Stimulated activated CD4-positive, alpha-beta T cell treated with anti-CD3 and anti-CD28 coated beads, Interleukin-1b, Interleukin-23, amount 100 ng/mL, for 48 hours (primary cell): ENCODE measurements at regions not wholly inside any gene's neighbourhood (a gene's known extent, or its start where the extent isn't known, plus 50 kb on each side); places are given as distances from the start of the nearest gene placed in this dataset.
"Not testable (repeated sequence)": the region's sequence is repeated elsewhere in the genome, so short reads cannot be mapped to it uniquely, and the experiment has no call there.

Experiments
- DNase-seq: peaks from one replicate; pipeline ENCODE4 v3.0.0-alpha.2; 2020

DNA sequence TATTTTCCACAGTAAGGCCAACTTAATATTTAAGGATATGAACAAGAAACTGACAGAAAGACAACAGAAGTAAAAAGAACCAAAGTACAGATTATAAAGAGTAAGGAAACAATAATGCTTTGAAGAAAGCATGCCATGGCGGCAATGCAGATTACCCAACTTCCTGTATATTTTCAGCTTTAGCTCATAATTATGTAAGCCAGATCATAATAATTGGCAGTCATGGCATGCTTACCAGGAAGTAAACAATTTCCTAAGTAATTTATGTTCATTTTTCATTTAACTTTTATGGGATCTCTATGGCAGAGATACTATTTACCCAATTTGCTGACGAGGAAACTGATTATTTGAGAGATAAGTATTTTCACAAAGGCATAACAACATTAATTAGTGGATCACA lies 988.7 kb downstream of the HACE1 start:
- no peak for DNase-seq

DNA sequence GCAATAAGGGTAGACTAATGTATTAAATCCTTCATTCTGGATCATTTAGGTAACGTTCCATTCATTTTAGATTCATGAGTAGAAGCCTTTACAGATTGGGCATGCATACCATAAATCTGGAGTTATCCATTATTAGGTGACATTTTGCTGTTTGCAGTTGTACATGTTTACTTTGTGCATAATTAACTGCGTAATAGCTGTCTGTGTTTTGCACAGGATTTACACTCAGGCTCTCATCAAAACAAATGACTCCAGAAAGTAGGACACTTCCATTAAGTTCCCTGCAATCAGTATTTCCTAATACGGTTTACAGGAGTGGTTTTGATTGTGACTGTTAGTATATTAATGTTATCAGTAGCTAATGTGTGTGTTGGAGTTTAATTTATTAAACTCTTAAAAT lies 997.4 kb downstream of the HACE1 start:
- DNase-seq = no peak

DNA sequence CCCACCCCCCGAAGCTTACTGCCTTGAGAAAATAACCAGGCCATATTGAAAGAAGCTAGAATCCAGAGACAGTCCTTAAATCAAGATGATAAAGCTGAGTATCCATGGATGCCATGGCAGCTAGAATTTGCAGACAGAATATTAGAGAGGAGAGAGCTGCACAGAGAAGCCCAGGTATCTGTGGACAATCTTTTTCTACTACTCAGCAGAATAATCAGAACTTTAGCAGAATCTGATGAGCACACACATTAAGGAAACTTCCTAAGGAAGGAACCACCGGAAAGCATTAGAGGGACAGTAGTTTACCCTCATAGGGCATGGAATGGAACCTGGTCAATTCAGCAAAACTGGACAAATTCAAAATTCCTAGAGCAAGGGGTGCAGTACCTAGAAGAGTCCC lies 1001.7 kb downstream of the HACE1 start:
- DNase-seq = no peak

DNA sequence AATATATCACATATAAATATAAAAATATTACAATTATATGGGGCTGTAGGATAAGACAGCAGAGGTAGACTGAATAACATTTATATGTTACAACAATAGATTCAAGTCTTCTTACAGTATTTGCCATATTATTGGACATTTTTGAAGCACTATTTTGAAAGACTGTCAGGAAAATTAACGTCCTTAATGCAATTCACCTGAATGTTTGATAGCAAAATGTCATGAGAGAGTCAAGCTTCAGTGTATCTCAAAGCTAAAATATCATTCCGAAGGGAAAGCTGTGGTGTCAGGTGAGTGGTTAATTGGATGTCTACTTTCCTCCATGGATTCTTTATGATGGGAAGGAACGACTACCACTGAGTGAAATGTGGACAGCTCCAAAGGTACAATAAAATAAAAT lies 1004.0 kb downstream of the HACE1 start:
- no peak for DNase-seq

DNA sequence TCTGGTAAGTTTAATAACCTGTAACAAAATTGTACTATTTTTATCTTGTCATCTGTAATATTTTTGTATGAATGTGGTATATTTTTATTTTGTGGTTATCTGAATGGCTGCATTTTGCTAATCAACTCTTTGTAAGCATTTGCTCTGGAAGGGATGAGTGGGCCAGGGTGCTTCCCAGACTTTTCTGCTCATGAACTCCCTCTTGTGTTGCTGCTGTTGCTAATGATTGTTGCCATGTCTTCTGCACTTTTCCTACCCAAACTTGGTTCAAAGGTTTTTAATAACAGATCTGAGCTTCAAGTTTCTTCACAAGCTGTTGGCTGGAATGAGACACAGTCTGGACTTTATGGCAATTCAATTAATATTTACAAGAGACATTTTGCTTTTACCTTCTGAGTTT lies 1005.7 kb downstream of the HACE1 start:
- no peak for DNase-seq

DNA sequence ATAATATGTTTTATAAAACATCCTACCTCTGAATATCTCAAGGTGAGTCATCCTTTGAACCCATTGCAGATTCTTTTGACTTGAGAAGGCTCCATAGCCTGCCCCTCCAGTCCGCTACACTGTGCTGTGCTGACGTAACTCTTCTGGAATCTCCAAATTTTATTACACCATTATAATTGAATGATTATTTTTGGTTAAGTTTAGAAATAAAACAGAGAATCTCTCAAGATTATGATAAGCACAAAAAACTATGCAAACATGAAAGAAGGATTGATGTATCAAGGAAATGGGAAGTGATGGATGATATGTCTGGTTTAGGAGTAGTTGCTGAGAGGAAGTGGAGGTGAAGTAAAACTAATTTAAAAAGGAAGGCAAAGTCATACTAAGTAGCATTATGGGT lies 1021.3 kb downstream of the HACE1 start:
- DNase-seq = no peak

DNA sequence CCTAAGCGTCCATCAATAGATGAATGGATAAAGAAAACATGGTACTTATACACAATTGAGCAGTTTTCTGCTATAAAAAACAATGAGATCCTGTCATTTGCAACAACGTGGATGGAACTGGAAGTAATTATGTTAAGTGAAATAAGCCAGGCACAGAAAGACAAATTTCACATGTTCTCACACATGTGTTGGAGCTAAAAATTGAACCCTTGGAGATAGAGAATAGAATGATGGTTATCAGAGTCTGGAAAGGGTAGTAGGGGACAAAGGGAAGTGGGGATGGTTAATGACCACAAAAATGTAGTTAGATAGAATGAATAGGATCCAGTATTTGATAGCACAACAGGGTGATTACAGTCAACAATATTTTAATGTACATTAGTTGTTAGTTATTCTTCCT lies 1033.5 kb downstream of the HACE1 start:
- no peak for DNase-seq

DNA sequence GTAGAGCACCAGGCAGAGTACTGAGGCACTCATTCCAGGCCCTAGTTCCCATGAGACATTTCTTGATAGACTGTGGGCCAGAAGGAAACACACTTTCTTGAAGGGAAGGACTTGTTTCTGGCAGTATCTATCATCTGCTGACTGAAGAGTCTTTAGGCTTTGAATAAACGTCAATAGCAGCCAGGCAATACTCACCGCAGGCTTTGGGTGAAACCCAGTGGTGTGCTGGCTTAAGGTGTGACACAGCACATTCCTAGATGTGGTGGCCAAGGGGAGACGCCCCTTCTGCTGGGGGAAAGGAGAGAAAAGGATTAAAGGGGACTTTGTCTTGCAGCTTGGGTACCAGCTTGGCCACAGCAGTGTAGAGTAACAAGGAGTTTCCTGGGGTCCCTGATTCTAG lies 1039.6 kb downstream of the HACE1 start:
- no peak for DNase-seq

DNA sequence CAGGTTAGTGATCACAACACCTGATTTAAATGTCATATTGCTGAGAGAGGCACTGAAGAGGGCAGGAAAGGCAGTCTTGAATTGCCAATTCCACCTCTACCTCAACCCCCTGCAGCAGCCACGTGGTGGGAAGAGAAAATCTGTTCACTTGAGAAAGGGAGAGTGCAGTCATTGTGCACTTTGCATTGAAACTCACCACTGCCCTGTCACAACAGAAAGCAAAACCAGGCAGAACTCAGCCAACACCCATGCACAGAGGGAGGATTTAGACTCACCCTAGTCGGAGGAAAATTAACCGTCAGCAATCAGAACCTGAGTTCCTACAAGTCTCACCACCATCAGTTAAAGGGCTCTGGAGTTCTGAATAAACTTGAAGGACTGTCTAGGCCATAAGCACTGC lies 1040.2 kb downstream of the HACE1 start:
- DNase-seq = no peak

DNA sequence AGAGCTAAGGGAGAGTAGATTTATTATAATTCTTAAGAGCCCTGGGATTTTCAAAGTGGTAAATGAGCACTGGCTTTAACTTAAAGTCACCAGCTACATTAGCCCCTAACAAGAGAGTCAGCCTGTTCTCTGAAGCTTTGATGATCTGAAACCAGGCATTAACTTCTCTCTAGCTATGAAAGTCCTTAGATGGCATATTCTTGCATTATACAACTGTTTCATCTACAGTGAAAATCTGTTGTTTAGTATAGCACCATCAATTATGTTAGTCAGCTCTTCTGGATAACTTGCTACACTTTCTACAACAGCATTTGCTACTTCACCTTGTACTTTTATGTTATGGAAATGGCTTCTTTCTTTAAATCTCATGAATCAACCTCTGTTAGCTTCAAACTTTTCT lies 1046.7 kb downstream of the HACE1 start:
- no peak for DNase-seq

DNA sequence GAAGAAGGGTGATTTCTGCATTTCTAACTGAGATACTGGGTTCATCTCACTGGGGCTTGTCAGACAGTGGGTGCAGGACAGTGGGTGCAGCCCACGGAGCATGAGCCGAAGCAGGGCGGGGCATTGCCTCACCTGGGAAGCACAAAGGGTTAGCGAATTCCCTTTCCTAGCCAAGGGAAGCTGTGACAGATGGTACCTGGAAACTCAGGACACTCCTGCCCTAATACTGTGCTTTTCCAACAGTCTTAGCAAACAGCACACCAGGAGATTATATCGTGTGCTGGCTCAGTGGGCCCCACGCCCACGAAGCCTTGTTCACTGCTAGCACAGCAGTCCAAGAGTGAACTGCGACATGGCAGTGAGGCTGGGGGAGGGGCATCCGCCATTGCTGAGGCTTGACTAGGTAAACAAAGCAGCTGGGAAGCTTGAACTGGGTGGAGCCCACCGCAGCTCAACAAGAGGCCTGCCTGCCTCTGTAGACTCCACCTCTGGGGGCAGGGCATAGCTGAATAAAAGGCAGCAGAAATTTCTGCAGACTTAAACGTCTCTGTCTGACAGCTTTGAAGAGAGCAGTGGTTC lies 1057.7 kb downstream of the HACE1 start:
- DNase-seq = not testable (repeated sequence)

DNA sequence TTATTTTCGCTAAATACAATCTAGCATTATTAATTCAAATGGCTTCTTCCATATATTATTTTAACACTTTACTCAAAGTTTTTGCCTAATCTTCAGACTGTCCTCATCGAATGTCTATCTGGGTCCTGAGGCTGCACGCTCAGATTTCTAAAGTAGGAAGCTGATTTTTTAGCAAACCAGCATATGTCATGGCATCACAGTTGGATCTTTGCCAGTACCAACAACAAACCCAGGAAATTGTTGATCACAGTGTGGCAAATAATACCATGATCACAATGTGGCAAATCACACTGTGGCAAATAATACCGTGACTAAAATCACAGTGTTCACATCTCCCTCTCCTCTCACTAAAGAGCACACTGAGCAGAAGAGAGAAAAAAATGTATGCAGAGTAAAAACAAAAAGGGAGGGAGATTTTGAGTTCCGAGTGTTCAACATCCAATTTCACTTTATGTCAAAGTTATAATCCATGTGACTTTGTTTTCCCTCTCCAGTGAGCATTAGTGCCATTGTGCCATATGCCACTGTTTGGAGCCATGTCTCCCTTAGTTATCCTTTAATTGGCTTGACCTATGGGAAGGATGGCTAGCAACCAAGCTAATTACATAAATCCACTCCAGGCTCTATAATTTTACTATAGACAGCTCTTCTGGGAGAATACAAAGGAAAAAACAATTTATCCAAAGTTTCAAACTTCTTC lies 1059.6 kb downstream of the HACE1 start:
- no peak for DNase-seq

DNA sequence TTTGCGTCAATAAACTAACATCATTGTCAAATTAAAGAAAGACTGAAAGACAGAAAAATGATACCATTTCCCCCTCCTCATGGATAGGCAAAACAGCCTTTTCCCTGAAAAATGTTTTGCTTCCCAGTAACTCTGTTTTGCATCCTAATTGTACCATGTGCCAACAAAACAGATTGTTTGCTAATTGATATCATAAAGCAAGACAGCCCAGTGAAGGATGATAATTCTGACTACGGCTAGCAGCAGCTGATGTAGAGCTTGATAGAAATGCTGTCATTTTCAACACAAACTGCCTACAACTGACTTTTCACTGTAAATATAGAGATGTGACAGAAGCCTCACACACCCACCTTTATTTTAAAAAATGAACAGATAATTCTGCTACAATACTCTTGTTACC lies 1061.6 kb downstream of the HACE1 start:
- DNase-seq = no peak

DNA sequence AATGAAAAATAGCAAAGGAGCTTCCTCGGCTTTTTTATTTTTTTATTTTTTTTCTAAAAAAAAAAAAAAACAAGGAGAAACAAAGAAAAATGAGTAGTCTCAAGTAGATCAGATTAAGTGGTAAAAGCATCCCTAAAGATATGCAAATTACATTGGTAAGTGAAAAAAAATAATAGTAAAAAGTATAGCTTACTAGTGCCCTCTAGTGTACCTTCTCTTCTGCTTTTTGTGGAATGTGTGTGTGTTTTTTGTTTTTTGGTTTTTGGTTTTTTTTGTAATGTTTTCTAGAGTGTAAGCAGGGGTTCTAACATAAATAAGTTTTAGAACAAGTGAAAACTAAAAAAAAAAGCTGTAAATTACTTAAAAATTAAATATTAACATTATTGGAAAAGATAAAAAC lies 1062.0 kb downstream of the HACE1 start:
- no peak for DNase-seq

DNA sequence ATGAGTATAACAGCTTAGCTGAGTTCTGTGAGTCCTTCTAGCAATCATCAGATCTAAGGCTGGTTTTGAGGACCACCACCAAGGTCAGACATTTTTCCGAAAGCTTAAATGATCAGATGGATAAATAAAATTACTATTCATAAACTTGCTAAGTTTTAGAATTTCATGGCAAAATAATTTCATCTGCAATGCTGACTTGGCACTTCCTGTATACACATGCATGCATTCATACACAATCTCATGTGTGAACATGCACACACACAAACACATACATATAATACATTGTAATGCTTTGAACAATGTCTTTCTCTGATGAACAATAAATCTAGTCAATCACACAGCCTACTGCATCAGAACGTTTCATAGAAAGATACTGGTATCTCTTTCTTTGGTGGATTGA lies 1068.3 kb downstream of the HACE1 start:
- DNase-seq = no peak

DNA sequence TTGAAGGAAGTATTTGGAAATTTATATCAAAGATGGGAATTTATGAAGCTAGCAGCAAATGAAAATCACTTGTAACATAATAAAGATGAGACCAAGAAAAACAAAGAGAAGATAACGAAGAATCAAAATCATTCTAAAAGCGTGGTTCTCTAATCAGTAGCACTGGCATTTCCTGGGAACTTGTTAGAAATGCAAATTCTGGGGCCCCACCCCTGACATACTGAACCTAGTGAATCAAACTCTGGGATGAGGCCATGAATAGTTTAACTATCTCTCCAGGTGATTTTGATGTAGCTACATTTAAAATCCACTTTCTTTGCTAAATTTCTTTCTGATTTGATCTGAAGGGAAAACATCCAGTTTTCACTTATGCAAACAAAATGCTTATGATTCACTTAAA lies 1075.6 kb downstream of the HACE1 start:
- DNase-seq = no peak

DNA sequence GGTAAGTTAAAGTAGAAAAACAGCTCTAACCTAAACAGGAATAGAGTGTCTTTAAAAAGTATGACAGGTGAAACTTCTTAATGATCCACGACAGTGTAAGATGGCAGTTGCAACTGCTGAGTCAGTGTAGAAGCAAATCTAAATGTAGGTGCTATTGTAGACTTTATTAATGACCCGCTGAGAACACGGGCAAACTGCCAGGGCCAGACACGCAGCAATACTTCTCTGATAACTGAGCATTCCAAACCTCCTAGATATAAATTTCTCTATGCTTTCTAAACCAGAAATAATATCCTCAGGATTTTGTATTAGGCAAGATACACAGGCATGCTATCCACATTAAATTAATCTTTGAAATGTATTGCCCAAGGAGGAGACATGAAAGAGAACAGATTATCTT lies 1076.4 kb downstream of the HACE1 start:
- DNase-seq = no peak

DNA sequence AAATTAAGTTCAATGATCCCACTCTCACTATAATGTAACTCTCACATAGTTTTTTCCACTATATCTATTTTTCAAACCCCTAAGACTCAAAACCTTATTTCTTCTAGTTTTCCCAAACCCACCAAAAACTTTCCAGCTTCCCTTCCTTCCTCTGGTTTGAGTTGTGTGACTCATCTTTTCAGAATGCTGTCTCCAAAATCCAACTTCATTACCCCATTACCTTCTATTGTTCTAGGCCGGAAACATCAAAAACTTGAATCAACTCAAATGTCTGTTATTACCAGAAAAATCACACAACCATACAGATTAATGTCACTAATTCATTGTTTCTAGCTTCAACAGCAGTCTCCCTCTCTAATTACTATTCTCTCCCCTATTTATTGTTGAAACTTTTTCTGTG lies 1090.3 kb downstream of the HACE1 start:
- no peak for DNase-seq

DNA sequence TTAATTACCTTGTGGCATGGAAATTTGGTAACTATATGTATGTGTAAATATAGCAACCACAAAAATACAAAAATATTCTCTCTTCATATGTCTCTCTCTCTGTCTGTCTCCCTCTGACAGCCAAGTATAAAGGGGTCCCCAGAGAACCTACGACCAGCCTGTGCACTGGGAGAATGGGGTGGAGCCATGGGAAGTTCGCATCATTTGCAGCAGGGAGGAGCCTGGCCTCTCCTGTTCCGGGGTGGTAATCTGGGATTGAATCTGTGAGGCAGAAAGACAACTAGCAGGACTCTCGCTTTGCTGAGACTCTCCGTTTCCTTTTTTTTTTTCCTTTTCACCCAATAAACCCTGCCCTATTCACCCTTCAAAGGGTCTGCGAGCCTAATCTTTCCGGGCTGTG lies 1109.1 kb downstream of the HACE1 start:
- DNase-seq = no peak

DNA sequence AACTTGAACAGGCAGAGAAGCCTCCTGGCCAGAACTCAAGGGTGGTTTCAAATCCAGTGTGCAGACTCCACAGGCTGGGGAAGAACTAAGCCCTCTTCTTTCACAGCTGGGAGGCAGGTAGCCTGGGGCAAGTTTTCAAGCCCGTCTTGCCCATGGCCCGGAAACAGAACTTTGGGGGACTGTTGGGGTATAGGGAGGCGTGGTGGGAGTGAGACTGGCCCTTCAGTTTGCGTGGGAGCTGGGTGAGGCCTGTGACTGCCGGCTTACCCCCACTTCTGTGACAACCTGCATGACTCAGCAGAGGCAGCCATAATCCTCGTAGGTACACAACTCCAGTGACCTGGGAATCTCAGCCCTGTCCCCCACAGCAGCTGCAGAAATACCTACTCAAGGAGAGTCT lies 1125.7 kb downstream of the HACE1 start:
- no peak for DNase-seq

DNA sequence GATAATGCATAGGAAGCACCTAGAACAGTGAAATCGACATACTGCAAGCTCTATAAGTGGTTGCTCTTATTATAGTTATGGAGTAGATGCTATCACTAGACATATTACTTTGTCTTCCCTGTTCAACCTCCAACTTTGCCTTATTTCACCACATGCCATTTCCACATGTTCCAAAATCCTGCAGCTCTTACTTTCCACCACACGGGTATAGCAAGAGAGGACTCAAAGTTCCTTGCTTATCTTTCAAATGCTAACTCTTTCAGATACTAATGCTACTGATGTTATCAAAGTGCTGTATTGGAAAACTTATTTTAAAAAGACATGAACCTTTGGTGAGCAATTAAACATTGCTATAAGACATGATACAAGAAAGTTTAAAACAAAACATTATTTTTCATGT lies 1130.1 kb downstream of the HACE1 start:
- DNase-seq = no peak

DNA sequence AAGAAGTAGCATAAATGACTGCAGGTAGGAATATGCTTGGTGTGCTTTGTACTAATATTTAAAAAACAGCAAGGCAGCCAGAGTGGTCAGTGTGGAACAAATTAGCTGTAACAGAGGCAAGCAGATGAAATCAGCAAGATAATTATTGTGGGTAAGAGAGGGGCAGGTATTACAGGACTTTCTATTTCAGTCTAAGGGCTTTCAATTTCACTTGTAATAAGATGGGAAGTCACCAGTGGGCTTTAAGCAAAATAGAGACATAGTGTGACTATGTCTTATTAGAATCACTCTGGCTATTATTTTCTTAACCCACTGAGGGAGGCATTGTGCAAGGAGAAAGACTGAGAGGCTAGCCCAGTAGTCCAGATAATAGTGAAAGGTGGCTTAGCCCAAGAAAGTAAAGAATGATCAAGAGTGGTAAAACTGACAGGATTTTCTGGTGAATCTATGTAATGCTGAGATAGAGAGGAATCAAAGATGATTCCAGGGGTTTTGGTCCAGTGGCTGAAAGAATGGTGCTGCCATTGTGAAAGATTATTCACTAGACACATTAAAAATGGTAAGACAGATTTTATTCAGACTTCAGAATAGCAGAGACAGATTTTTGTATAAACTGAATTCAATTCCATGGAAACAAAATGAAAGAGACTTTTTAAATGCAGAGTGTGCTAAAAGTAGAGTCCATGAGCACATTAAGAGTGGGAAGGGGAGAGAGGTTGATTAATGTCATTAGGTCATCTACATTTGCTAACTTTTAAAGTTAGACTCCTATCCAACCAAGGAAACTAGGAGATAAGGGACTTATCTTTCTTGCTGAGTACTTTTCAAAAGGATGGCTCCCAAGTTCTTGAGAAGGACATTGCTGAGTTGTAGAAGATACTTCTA lies 1136.0 kb downstream of the HACE1 start:
- no peak for DNase-seq

DNA sequence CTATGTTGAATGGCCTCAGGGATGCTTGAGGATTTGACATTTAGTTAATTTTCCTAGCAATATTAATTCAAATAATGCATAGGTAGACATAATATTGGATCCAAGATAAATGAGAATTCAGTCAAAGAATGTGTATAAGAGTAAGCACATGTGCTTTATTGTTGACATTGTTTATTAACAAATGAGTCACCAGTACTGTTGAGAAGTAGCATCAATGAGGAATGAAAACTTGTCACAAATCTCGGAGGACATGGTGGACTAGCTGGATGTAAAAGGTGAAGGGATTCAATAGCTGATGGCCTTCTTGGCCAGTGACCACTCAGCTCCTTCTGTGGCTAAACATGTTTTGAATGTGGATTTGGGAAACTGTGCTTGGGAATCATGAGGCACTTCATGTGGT lies 1137.0 kb downstream of the HACE1 start:
- no peak for DNase-seq

DNA sequence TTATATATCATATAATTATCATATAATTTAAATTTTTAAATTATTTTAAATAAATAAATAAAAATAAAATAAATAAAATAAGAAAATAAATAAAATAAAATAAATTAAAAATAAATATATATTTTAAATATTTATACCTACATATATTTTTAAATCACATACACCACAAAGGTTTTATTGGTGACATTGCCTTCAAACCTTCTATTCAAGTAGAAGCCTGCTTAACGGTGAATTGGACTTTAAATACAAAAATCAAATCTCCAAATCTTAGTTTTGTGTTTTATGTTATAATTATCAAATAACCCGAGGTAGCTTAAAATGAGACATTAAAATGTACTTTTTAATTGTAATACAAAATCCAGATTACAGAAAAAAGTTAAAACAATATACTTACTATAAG lies 1137.8 kb downstream of the HACE1 start:
- DNase-seq = no peak
